ENCODE measurements at regions not wholly inside any gene's neighbourhood (a gene's known extent, or its start where the extent isn't known, plus 50 kb on each side); places are given as distances from the start of the nearest gene placed in this dataset.

DNA sequence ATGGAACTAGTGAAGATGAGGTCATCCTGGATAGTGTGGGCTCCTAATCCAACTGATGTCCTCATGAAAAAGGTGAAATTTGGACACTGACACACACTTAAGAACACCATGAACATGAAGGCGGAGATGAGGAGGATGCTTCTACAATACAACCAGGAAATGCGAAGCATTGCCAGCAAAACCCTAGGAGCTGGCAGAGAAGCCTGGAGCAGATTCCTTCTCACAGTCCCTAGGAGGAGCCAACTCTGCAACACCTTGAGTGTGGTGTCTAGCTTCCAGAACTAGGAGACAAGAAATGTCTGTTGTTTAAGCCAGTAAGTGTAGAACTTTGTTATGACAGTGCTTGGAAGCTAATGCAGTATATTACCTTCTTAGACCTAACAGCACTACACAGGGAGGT lies 191.9 kb upstream of the PWP1 start:
- Histone ChIP-seq H4K20me1 (replicated peaks in 1 of 2; ENCODE audit: control insufficient read depth in 1 of 2, insufficient read depth in 2 of 2, low read length in 2 of 2) (peaks cover 0 to 3% of the 10 kb centered on the region in 2 experiments), H3K18ac (ENCODE audit: extremely low read depth, low read length) (no peak overlapping the region), H2BK5ac (ENCODE audit: low read depth, low read length) (no peak overlapping the region), H2BK12ac (ENCODE audit: low read depth, low read length) (no peak overlapping the region), H3K79me2 (ENCODE audit: control insufficient read depth in 1 of 2, insufficient read depth in 2 of 2, low read length in 2 of 2) (no peaks in the 10 kb centered on the region), H3K9ac (replicated peaks in 1 of 4; ENCODE audit: extremely low read depth in 1 of 4, low read depth in 3 of 4, low read length in 3 of 4) (no peak overlapping the region), H3K27me3 (replicated peaks in 1 of 4; ENCODE audit: control insufficient read depth in 3 of 4, extremely low read depth in 1 of 4, insufficient read depth in 3 of 4, low read length in 3 of 4) (no peaks in the 10 kb centered on the region), H3K9me3 (ENCODE audit: insufficient read depth in 2 of 2, low read depth in 1 of 2, low read length in 1 of 2) (no peaks in the 10 kb centered on the region), H4K91ac (replicated peaks; ENCODE audit: insufficient read length, low read length) (no peak overlapping the region), H4K8ac (ENCODE audit: extremely low read depth, insufficient read depth, low read length) (no peak overlapping the region), H2BK120ac (replicated peaks; ENCODE audit: low read depth, low read length) (no peak overlapping the region), H2BK20ac (ENCODE audit: low read length) (no peak overlapping the region), H2AK5ac (ENCODE audit: low read depth, low read length) (no peak overlapping the region), H3K14ac (ENCODE audit: insufficient read length) (no peak overlapping the region), H3K79me1 (ENCODE audit: low read depth, low read length) (no peaks in the 10 kb centered on the region), H3K4me3 (ENCODE audit: extremely low read depth in 1 of 4, insufficient read depth in 2 of 4, low read depth in 3 of 4, low read length in 4 of 4) (no peak overlapping the region), H3K4ac (replicated peaks; ENCODE audit: insufficient read length, low read depth, low read length) (no peak overlapping the region), H3K23me2 (ENCODE audit: low read depth, low read length) (peaks cover 6% of the 10 kb centered on the region; the same call in 1 of the 2 replicates), H4K5ac (ENCODE audit: insufficient read length, low read depth, low read length) (no peak overlapping the region), H2BK15ac (ENCODE audit: low read length) (no peak overlapping the region), H3K4me1 (replicated peaks in 1 of 4; ENCODE audit: control insufficient read depth in 3 of 4, insufficient read depth in 4 of 4, low read length in 3 of 4) (peaks cover 0 to 3% (median 0%) of the 10 kb centered on the region in 4 experiments; a peak in 2 of 7 replicates), H3K56ac (replicated peaks; ENCODE audit: insufficient read length, low read depth, low read length) (no peak overlapping the region), H3K36me3 (ENCODE audit: control insufficient read depth in 2 of 4, insufficient read depth in 4 of 4, low read length in 3 of 4) (no peaks in the 10 kb centered on the region), H2AFZ (ENCODE audit: low read length) (no peak overlapping the region), H3K23ac (ENCODE audit: insufficient read length) (no peak overlapping the region), H3K27ac (ENCODE audit: low read depth, low read length) (no peak overlapping the region), H3K4me2 (ENCODE audit: insufficient read depth in 1 of 2, low read depth in 2 of 2, low read length in 2 of 2) (no peak overlapping the region)
- ChIA-PET CTCF (ENCODE audit: partially characterized antibody) (interaction anchor here (0.5 to 1.8 kb wide), 16 partner anchors 10 to 360 kb away, joined by 3 to 10 read pairs (median 4); no protein-coding TSS in a partner anchor), POLR2A (ENCODE audit: partially characterized antibody) (no interaction called here)
- DNase-seq (ENCODE audit: low read depth in 1 of 2, low spot score in 2 of 2) (no peak), FAIRE-seq (no peak)
- 84% methylated on average over 2 of the region's 2 CpGs; no CpG with 5 or more reads in 1 of the 2 experiments for WGBS, 2 experiments (ENCODE audit: extremely low coverage in 1 of 2, insufficient coverage in 1 of 2, insufficient read length in 1 of 2, insufficient replicate concordance in 2 of 2, low coverage in 1 of 2, low lambda C conversion rate in 2 of 2, missing lambda C conversion rate in 1 of 2)
- TF ChIP-seq RNF2 (IDR thresholded peaks at IDR 0.05; ENCODE audit: borderline replicate concordance, low read depth, low read length, missing control alignments, poor library complexity, severe bottlenecking), result no peak
- no peak for TF ChIP-seq JUN (IDR thresholded peaks at IDR 0.05; ENCODE audit: low read depth, low read length)
- TF ChIP-seq RBBP5 (IDR thresholded peaks at IDR 0.05; ENCODE audit: borderline replicate concordance, low read depth, low read length), result no peak
- TF ChIP-seq KDM5A (IDR thresholded peaks at IDR 0.05; ENCODE audit: low read length), result no peak
- TF ChIP-seq GTF2F1 (IDR thresholded peaks at IDR 0.05; ENCODE audit: borderline replicate concordance, low read depth, low read length), result no peak
- no peak for TF ChIP-seq MAFK (IDR thresholded peaks at IDR 0.05; ENCODE audit: low read depth, low read length)
- no peak for TF ChIP-seq ZNF274 (IDR thresholded peaks at IDR 0.05; ENCODE audit: borderline replicate concordance, extremely low read depth, low read length)
- TF ChIP-seq BRCA1 (IDR thresholded peaks at IDR 0.05; ENCODE audit: low read depth, low read length), result no peak
- no peak for TF ChIP-seq RXRA (IDR thresholded peaks at IDR 0.05; ENCODE audit: insufficient read depth, low read depth, low read length)
- no peak for TF ChIP-seq CREB1 (IDR thresholded peaks at IDR 0.05)
- TF ChIP-seq, protein P1, sequence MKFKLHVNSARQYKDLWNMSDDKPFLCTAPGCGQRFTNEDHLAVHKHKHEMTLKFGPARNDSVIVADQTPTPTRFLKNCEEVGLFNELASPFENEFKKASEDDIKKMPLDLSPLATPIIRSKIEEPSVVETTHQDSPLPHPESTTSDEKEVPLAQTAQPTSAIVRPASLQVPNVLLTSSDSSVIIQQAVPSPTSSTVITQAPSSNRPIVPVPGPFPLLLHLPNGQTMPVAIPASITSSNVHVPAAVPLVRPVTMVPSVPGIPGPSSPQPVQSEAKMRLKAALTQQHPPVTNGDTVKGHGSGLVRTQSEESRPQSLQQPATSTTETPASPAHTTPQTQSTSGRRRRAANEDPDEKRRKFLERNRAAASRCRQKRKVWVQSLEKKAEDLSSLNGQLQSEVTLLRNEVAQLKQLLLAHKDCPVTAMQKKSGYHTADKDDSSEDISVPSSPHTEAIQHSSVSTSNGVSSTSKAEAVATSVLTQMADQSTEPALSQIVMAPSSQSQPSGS (IDR thresholded peaks at IDR 0.05; ENCODE audit: low read length), result no peak
- TF ChIP-seq JUND (IDR thresholded peaks at IDR 0.05; ENCODE audit: low read length), result no peak
- no peak for TF ChIP-seq CEBPB (IDR thresholded peaks at IDR 0.05; ENCODE audit: low read depth, low read length)
- no peak for TF ChIP-seq TBP (IDR thresholded peaks at IDR 0.05; ENCODE audit: low read depth, low read length)

All from H1 (cell line).